ENCODE measurements at regions not wholly inside any gene's neighbourhood (a gene's known extent, or its start where the extent isn't known, plus 50 kb on each side); places are given as distances from the start of the nearest gene placed in this dataset.

DNA sequence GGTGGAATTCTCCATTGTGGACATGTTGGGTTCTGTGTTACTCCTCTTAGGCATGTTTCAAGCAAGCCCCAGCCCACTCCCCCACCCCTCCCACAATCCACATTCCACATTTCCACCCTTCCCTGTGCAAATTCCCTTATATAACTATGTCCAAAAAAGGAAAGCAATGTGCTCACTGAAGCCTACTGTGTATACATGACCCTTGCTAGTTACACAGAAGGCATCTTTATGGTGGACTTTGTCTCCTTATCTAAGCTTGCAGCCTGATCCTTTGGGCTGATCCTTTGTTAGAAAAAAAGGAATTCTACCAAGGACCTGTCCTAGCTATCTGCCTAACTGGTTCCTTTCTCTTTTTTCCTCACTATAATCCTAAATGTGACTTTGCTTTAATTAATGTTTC, 796.8 kb downstream of the NLGN4X start:
- Histone ChIP-seq H2AK9ac (replicated peaks; ENCODE audit: low read depth, low read length, poor library complexity) (no peak overlapping the region), H3K4me2 (ENCODE audit: low read depth, low read length) (no peak overlapping the region), H3K23ac (ENCODE audit: low read depth, low read length) (no peak overlapping the region), H2BK20ac (ENCODE audit: low read depth, low read length) (no peak overlapping the region), H2BK120ac (ENCODE audit: low read depth, low read length) (no peak overlapping the region), H3K27me3 (ENCODE audit: control insufficient read depth, insufficient read depth, low read length) (no peaks in the 10 kb centered on the region), H4K20me1 (ENCODE audit: insufficient read depth, low read length) (no peaks in the 10 kb centered on the region), H4K91ac (ENCODE audit: insufficient read depth, low read depth, low read length) (no peak overlapping the region), H3K14ac (replicated peaks; ENCODE audit: low read depth, low read length) (no peak overlapping the region), H3K27ac (ENCODE audit: insufficient read depth, low read length) (no peak overlapping the region), H3K9me1 (ENCODE audit: insufficient read depth, low read length) (no peaks in the 10 kb centered on the region), H3K9ac (ENCODE audit: low read depth, low read length) (no peak overlapping the region), H4K5ac (ENCODE audit: low read depth, low read length) (no peak overlapping the region), H3K4me1 (ENCODE audit: control insufficient read depth, insufficient read depth, low read length) (no peaks in the 10 kb centered on the region), H3K79me1 (ENCODE audit: low read depth in 1 of 2, low read length in 2 of 2) (no peaks in the 10 kb centered on the region), H2AFZ (replicated peaks; ENCODE audit: low read length, poor library complexity) (no peak overlapping the region), H4K8ac (ENCODE audit: low read depth in 2 of 2, low read length in 2 of 2) (no peak overlapping the region), H2BK15ac (ENCODE audit: low read depth, low read length) (no peak overlapping the region), H3K9me3 (ENCODE audit: control insufficient read depth, insufficient read depth, low read length) (no peaks in the 10 kb centered on the region; the same call in none of the 2 replicates), H2AK5ac (ENCODE audit: low read depth, low read length) (no peak overlapping the region), H3K18ac (ENCODE audit: low read depth, low read length) (no peak overlapping the region), H3K56ac (ENCODE audit: extremely low read depth, insufficient read depth, low read length) (no peak overlapping the region), H3K4me3 (ENCODE audit: insufficient read depth, low read depth, low read length) (no peak overlapping the region), H2BK5ac (ENCODE audit: low read depth, low read length, poor library complexity, severe bottlenecking) (no peak overlapping the region), H3K36me3 (ENCODE audit: control insufficient read depth, insufficient read depth, low read length) (no peaks in the 10 kb centered on the region), H3K4ac (ENCODE audit: low read depth, low read length) (no peak overlapping the region)
- ChIA-PET CTCF (interaction anchor here (0.5 kb wide), 1 partner anchor 75 kb away, joined by 4 read pairs; no protein-coding TSS in a partner anchor), POLR2A (ENCODE audit: unreplicated experiment) (no interaction called here)
- dilution Hi-C loops (cut with HindIII; ENCODE audit: low sequenced_read_pairs, unreplicated experiment), result no loop called here
- TF ChIP-seq FOS (IDR thresholded peaks at IDR 0.05; ENCODE audit: low read depth, low read length) (no peak), RFX5 (IDR thresholded peaks at IDR 0.05; ENCODE audit: low read depth, low read length) (no peak), SMC3 (IDR thresholded peaks at IDR 0.05; ENCODE audit: low read depth, low read length) (no peak), BHLHE40 (IDR thresholded peaks at IDR 0.05; ENCODE audit: low read depth, low read length) (no peak)
- DNase-seq, result no peak
- in situ Hi-C loops (cut with MboI; ENCODE audit: low sequenced_read_pairs), result no loop called here
- no TSS peak for BruUV-seq (replicated peaks)
- no peak for ATAC-seq (ENCODE audit: low read depth)
- intact Hi-C loops (cut with micrococcal nuclease), result no loop called here

All from IMR-90 (cell line).